NCI-H526 (cell line): ENCODE measurements at regions not wholly inside any gene's neighbourhood (a gene's known extent, or its start where the extent isn't known, plus 50 kb on each side); places are given as distances from the start of the nearest gene placed in this dataset.

Source experiments
- DNase-seq, 2 experiments: peaks; one replicate each; lab custom pipeline; 2025; lab: John Stamatoyannopoulos, UW

DNA sequence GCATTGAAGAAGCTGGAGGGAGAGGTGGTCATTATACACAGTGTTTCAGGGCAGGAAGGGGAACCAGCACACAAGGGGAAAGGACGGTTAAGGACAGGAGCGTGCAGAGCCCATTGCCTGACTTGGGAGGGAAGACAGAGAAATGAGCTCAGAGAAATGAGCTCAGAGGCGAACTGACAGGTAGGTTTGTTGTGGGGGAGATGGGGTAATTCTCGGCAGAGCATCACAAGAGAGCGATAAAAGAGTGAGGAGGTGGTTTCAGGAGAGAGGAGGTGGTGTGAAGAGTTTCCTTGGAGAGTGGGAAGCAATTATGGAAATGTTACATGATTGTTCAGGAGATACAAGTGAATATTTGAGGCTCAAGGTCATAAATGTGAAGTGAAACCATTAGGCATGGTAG is 61.0 kb downstream of the MRGPRX1 start:
- DNase-seq, result no peak

GRCh38 chr11:18865951-18866350 is 73.3 kb downstream of the MRGPRX1 start:
- DNase-seq, result peak in 1 of 2 experiments; percentile 20

GRCh38 chr11:18865261-18865660 is 73.7 kb upstream of the PTPN5 start:
- no peak for DNase-seq

DNA sequence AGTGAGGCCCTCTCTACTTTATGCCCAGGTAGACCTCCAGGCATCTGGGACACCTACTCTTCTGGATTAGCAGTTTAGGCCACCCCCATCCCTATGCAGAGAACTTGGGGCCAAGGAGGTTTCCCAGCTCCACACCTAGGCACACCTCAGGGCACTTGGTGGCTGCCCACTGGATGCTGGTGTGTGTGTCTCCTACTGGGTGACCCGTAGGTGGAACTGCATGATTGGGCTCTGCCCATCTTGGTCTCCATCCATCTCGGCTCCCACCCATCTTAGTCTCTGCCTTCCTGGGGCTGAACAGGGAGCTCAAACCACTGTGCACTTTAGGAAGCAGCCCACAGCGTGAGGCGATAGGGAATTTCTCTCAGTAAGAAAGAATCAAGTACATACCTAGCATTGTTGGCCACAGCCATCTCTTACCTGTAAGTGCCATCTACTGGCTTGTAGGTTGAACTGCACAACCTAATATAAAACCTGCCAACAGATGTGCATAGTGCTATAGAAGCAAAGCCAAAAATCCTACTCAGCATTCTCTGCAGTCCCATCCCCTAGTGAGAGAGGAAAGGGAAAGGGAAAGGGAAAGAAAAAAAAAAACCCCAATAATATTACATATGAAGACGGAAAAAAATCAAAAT is 61.6 kb upstream of the PTPN5 start:
- peak; percentile 27 to 63 for DNase-seq

DNA sequence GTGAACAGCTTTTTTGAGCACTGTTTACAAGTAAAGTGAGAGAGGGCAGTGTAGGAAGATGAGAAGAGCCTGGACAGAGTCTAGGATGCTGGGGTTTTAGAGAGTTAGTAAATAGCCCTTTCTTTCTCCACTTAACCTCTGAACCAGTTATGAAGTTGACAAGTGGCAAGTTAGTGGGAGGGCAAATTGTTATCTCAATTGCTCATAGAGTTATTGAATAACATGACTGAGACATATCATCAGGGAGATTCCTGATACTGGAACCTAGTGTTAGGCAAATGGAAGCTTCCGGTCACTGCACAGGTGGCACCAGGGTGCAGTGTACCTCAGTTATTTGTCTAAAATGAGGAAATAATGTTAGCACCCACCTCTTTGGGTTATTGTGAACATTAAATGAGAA is 57.8 kb upstream of the PTPN5 start:
- DNase-seq, result no peak

DNA sequence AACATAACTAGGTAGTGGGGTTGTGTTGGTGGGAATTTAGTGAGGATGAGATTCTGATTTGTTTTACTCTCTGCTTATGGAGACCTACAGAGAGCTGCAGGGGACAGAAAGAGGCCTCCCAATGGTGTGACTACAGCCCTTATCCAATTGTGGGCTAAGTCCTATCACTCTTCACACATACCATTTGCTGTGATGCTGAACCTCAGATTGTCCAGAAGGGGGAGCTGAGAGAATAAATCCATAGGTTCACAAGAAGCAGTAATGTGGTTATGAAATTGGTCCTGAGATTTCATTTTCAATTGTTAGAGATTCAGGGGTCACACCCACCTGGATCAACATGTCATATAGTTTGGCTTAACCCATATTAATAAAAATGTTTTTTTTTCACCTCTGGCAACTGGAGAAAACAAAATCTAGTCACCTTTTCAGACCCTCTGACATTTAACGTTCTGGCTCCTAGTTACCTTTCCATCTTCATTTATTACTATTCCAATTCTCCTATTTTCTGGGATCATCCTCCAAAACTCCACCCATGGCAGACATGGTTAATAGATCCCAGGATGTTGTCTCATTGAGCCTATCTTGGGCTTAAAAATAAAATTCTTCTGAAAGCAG is 53.3 kb upstream of the PTPN5 start:
- peak; percentile 34 to 72 for DNase-seq
